ENCODE measurements at regions not wholly inside any gene's neighbourhood (a gene's known extent, or its start where the extent isn't known, plus 50 kb on each side); places are given as distances from the start of the nearest gene placed in this dataset.
A peak's percentile ranks its signal among the peaks of the same experiment; 100 is the strongest.

GRCh38 chr1:181424786-181425403, 58.4 kb upstream of the CACNA1E start:
- DNase-seq (ENCODE audit: low read depth in 1 of 2, low spot score in 1 of 2): peak; percentile 53 to 66

DNA sequence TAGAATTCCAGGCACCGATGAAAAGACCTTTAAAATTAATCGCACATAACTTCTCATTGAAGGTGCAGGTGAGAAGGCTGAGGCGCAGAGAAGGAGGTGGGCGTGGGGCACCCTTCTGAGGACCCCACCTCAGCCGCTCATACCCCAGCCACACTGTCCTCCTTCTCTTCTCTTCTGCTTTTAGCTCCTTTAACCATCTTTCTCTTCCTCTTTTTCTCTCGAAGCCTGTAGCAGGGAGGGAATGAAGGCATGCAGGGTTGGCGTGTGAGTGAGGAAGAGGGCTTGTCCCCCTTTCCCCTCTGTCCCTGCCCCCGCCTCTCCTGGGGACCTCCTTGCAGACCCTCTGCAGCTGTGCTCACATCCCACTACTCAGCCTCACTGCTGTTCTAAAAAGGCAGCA, 57.8 kb upstream of the CACNA1E start:
- no peak for DNase-seq (ENCODE audit: low read depth in 1 of 2, low spot score in 1 of 2)

DNA sequence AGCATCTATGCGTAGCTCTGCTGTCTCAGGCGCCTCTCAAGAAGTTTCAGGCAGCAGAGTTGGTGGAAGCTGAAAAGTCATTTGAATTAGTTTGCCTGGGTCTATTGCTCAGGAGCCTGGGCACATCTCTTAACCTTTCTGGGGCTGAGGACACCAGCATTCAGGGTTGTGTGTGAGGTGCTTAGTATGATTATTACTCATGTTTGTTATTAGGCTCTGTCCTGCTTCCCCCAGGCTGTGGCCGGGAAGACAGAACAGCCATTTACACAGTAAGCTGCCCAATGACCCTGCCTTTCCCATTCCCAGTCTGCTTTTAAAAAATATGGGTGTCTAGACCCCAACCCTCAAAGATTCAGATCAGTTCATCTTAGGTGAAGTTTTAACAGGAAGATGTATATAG, 53.9 kb upstream of the CACNA1E start:
- no peak for DNase-seq (ENCODE audit: low read depth in 1 of 2, low spot score in 1 of 2)

GRCh38 chr1:181430015-181430885, 53.1 kb upstream of the CACNA1E start:
- DNase-seq (ENCODE audit: low read depth in 1 of 2, low spot score in 1 of 2): no peak
